Panc1 (cell line): ENCODE measurements at regions not wholly inside any gene's neighbourhood (a gene's known extent, or its start where the extent isn't known, plus 50 kb on each side); places are given as distances from the start of the nearest gene placed in this dataset.

Experiments
- ATAC-seq: fragments of 200-7000 bp; cut with Tn5 transposase; 2 replicates; pipeline ENCODE4 v1.9.1; 2020; ENCODE audit warnings: mild to moderate bottlenecking, moderate library complexity
- BruUV-seq: library from RNA; stranded (reverse); fragments of 400-500 nt; replicated peaks from 2 replicates; lab custom pipeline; 2021; lab: Mats Ljungman, UMichigan
- CTCF ChIA-PET: fragments of 300-600 bp; sonication (Branson Sonifier 250); formaldehyde crosslinking; loops from one replicate; lab custom pipeline; 2022; ENCODE audit warnings: antibody characterized with exemption; lab: Charles Lee
- POLR2A ChIA-PET: fragments of 300-600 bp; sonication (Branson Sonifier 250); formaldehyde crosslinking; loops from one replicate; lab custom pipeline; 2022; ENCODE audit warnings: antibody characterized with exemption; lab: Charles Lee
- DNase-seq: peaks from one replicate; pipeline ENCODE4 v3.0.0-alpha.2; 2010; ENCODE audit warnings: low read depth, low spot score
- H3K27ac ChIP-seq: 2 replicates; pipeline ENCODE4 v1.5.1; 2011; ENCODE audit warnings: mild to moderate bottlenecking, low read length, inconsistent platforms
- H3K27me3 ChIP-seq: fragments of 200-500 bp; sonication (Bioruptor generic); 2 replicates; pipeline ENCODE4 v1.6.0; 2014; ENCODE audit warnings: low read length, inconsistent platforms; ENCODE audit not compliant: control insufficient read depth, insufficient read depth
- H3K36me3 ChIP-seq: fragments of 200-500 bp; sonication (Bioruptor generic); 2 replicates; pipeline ENCODE4 v1.5.1; 2014; ENCODE audit warnings: inconsistent platforms, mild to moderate bottlenecking, low read length, moderate library complexity; ENCODE audit not compliant: control insufficient read depth, insufficient read depth
- H3K4me1 ChIP-seq: 2 replicates; pipeline ENCODE4 v1.5.1; 2011; ENCODE audit warnings: inconsistent platforms, mild to moderate bottlenecking, low read length, moderate library complexity; ENCODE audit not compliant: control insufficient read depth, insufficient read depth
- H3K4me3 ChIP-seq, 2 experiments: 2 replicates each; pipeline ENCODE4 v1.5.1; 2011 to 2012; ENCODE audit warnings: low read depth in 2 of 2, low read length in 2 of 2, mild to moderate bottlenecking in 2 of 2, inconsistent platforms in 1 of 2, moderate library complexity in 1 of 2
- H3K9me3 ChIP-seq: fragments of 200-500 bp; sonication (Bioruptor generic); 2 replicates; pipeline ENCODE4 v1.5.1; 2014; ENCODE audit warnings: low read depth, mild to moderate bottlenecking, inconsistent platforms, low read length, moderate library complexity; ENCODE audit not compliant: control insufficient read depth, insufficient read depth
- POLR2AphosphoS5 ChIP-seq: IDR thresholded peaks from 2 replicates; pipeline ENCODE4 v1.6.1; 2012; ENCODE audit warnings: mild to moderate bottlenecking, low read depth, low read length, moderate library complexity
- SIN3A ChIP-seq: IDR thresholded peaks from 2 replicates; pipeline ENCODE4 v1.6.1; 2012; ENCODE audit warnings: low read depth, mild to moderate bottlenecking, low read length, moderate library complexity, borderline replicate concordance; ENCODE audit not compliant: insufficient read depth
- TCF7L2 ChIP-seq: IDR thresholded peaks from 2 replicates; pipeline ENCODE4 v1.6.1; 2011; ENCODE audit warnings: mild to moderate bottlenecking, low read depth, low read length, inconsistent platforms
- in situ Hi-C: cut with HindIII; loops from 2 replicates; pipeline ENCODE4 v1.10.0; 2016; ENCODE audit warnings: low sequenced_read_pairs, low pct_unique_long_range_greater_than_20kb
- intact Hi-C: fragments of 100-400 bp; cut with micrococcal nuclease; formaldehyde crosslinking; loops from one replicate; pipeline ENCODE4 v1.10.0; 2022; ENCODE audit not compliant: unreplicated experiment
- TF ChIP-seq, protein P1 (sequence below), 2 experiments: IDR thresholded peaks; 2 replicates each; pipeline ENCODE4 v1.6.1; 2011 to 2012; ENCODE audit warnings: low read depth in 2 of 2, control low read depth in 1 of 2, low read length in 1 of 2, mild to moderate bottlenecking in 1 of 2, moderate library complexity in 1 of 2; ENCODE audit not compliant: insufficient read depth in 1 of 2
- TF ChIP-seq, protein P2 (sequence below): fragments of 450-650 bp; IDR thresholded peaks from 2 replicates; pipeline ENCODE4 v1.5.1; 2017; ENCODE audit warnings: mild to moderate bottlenecking

DNA sequence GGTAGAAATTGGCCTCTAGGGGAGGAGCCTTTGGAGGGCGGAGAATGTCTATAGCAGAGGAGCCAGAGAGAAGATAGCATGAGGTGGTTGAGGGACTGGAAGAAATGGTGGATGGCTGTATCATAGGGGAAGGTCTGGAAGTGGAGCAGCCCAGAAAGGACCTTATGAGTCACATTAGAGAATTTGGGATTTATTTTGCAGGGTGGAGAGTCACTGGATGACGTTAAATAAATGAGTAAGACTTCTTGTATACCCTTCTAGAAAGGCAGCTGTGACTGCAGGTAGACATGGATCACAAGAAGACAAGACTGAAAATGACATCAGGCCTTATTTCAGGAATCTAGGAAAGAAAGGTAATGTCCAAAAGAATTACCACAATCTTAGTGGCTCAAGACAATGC is 208.2 kb upstream of the TMTC1 start:
- Histone ChIP-seq H3K4me3 (no peak overlapping the region), H3K27ac (no peak overlapping the region), H3K4me1 (no peaks in the 10 kb centered on the region), H3K27me3 (no peaks in the 10 kb centered on the region), H3K9me3 (peaks cover 5% of the 10 kb centered on the region; the same call in 1 of the 2 replicates), H3K36me3 (no peaks in the 10 kb centered on the region)
- ChIA-PET POLR2A (no interaction called here), CTCF (no interaction called here)
- ATAC-seq (no peak), DNase-seq (no peak)
- no TSS peak for BruUV-seq
- TF ChIP-seq TCF7L2 (no peak), SIN3A (no peak), POLR2AphosphoS5 (no peak)
- TF ChIP-seq, protein P1, sequence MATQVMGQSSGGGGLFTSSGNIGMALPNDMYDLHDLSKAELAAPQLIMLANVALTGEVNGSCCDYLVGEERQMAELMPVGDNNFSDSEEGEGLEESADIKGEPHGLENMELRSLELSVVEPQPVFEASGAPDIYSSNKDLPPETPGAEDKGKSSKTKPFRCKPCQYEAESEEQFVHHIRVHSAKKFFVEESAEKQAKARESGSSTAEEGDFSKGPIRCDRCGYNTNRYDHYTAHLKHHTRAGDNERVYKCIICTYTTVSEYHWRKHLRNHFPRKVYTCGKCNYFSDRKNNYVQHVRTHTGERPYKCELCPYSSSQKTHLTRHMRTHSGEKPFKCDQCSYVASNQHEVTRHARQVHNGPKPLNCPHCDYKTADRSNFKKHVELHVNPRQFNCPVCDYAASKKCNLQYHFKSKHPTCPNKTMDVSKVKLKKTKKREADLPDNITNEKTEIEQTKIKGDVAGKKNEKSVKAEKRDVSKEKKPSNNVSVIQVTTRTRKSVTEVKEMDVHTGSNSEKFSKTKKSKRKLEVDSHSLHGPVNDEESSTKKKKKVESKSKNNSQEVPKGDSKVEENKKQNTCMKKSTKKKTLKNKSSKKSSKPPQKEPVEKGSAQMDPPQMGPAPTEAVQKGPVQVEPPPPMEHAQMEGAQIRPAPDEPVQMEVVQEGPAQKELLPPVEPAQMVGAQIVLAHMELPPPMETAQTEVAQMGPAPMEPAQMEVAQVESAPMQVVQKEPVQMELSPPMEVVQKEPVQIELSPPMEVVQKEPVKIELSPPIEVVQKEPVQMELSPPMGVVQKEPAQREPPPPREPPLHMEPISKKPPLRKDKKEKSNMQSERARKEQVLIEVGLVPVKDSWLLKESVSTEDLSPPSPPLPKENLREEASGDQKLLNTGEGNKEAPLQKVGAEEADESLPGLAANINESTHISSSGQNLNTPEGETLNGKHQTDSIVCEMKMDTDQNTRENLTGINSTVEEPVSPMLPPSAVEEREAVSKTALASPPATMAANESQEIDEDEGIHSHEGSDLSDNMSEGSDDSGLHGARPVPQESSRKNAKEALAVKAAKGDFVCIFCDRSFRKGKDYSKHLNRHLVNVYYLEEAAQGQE (IDR thresholded peaks at IDR 0.05; ENCODE audit: insufficient read depth in 1 of 2, low read depth in 2 of 2, low read length in 1 of 2), result no peak
- TF ChIP-seq, protein P2, sequence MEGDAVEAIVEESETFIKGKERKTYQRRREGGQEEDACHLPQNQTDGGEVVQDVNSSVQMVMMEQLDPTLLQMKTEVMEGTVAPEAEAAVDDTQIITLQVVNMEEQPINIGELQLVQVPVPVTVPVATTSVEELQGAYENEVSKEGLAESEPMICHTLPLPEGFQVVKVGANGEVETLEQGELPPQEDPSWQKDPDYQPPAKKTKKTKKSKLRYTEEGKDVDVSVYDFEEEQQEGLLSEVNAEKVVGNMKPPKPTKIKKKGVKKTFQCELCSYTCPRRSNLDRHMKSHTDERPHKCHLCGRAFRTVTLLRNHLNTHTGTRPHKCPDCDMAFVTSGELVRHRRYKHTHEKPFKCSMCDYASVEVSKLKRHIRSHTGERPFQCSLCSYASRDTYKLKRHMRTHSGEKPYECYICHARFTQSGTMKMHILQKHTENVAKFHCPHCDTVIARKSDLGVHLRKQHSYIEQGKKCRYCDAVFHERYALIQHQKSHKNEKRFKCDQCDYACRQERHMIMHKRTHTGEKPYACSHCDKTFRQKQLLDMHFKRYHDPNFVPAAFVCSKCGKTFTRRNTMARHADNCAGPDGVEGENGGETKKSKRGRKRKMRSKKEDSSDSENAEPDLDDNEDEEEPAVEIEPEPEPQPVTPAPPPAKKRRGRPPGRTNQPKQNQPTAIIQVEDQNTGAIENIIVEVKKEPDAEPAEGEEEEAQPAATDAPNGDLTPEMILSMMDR, result no peak
- intact Hi-C loops, result no loop called here
- in situ Hi-C loops, result no loop called here

DNA sequence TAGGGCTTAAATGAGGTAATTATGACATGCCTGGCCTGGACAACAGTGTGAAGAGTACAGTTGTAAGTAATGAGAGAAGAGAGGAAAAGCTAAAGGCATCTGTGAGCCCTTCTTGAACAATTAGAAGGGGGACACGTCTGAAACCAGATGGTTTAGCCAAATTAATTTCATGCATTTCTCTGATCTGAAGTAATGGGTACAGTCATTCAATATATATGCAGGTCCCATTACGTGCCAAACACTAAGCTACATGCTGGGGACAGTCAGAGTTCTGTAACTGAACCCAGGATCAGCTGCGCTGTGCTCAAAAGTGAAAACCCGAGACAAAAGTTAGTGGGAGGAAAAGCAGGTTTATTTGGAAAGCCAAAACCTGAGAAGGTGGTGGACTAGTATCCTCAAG is 207.2 kb upstream of the TMTC1 start:
- CTCF ChIA-PET, result no interaction called here
- DNase-seq (no peak), ATAC-seq (no peak)
- TF ChIP-seq TCF7L2 (no peak), POLR2AphosphoS5 (no peak), SIN3A (no peak)
- TF ChIP-seq, protein P2, result no peak
- TF ChIP-seq, protein P1 (IDR thresholded peaks at IDR 0.05; ENCODE audit: insufficient read depth in 1 of 2, low read depth in 2 of 2, low read length in 1 of 2), result no peak
- no peaks in the 10 kb centered on the region for H3K27me3 ChIP-seq
- no peak overlapping the region for H3K27ac ChIP-seq
- in situ Hi-C loops (no loop called here), intact Hi-C loops (no loop called here)
- H3K36me3 ChIP-seq, result no peaks in the 10 kb centered on the region
- H3K4me3 ChIP-seq, result no peak overlapping the region
- H3K9me3 ChIP-seq, result peaks cover 5% of the 10 kb centered on the region; the same call in 1 of the 2 replicates
- POLR2A ChIA-PET, result no interaction called here
- no TSS peak for BruUV-seq
- H3K4me1 ChIP-seq, result no peaks in the 10 kb centered on the region
